HCT116 (cell line): ENCODE measurements at regions not wholly inside any gene's neighbourhood (a gene's known extent, or its start where the extent isn't known, plus 50 kb on each side); places are given as distances from the start of the nearest gene placed in this dataset.

ENCODE experiments used
- ATAC-seq: fragments of 200-7000 bp; cut with Tn5 transposase; 2 replicates; pipeline ENCODE4 v1.9.1; 2020; ENCODE audit warnings: mild to moderate bottlenecking, moderate library complexity
- BruUV-seq: library from RNA; stranded (reverse); fragments of 400-500 nt; replicated peaks from 2 replicates; lab custom pipeline; 2021; lab: Mats Ljungman, UMichigan
- CTCF ChIA-PET: fragments of 300-600 bp; sonication (Branson Sonifier 250); formaldehyde crosslinking; loops from one replicate; lab custom pipeline; 2021; ENCODE audit warnings: antibody characterized with exemption; lab: Charles Lee
- POLR2A ChIA-PET: fragments of 300-600, 350-600 bp; sonication (Branson Sonifier 250); formaldehyde crosslinking; loops from one replicate; lab custom pipeline; 2021; ENCODE audit warnings: antibody characterized with exemption; lab: Charles Lee
- RAD21 ChIA-PET, 2 experiments: fragments of 300-600 bp; sonication (Branson Sonifier 250); formaldehyde crosslinking; loops; one replicate each; lab custom pipeline; 2023; ENCODE audit warnings: low total read pairs in 2 of 2; ENCODE audit not compliant: uncharacterized antibody in 2 of 2, unreplicated experiment in 2 of 2, low non-redundant PET in 1 of 2; lab: Charles Lee
- DNase-seq: peaks from one replicate; pipeline ENCODE4 v3.0.0-alpha.2; 2010; ENCODE audit warnings: low read depth, low spot score
- H2AFZ ChIP-seq: fragments of 200-600 bp; shearing (Covaris generic), sonication (generic); 2 replicates; pipeline ENCODE4 v1.6.1; 2017; ENCODE audit warnings: low read depth, mixed run types, mixed read lengths, antibody characterized with exemption, low read length; ENCODE audit not compliant: poor library complexity, severe bottlenecking
- H3K27ac ChIP-seq: 2 replicates; pipeline ENCODE4 v1.5.1; 2012; ENCODE audit warnings: low read depth, low read length
- H3K27me3 ChIP-seq: fragments of 200-600 bp; sonication (generic); 2 replicates; pipeline ENCODE4 v1.6.1; 2016; ENCODE audit warnings: mixed run types, low read length, mixed read lengths; ENCODE audit not compliant: insufficient read depth
- H3K36me3 ChIP-seq, 2 experiments: fragments of 200-500 bp in 1 of 2; fragments of 200-600 bp in 1 of 2; sonication (Bioruptor generic) in 1 of 2; sonication (generic) in 1 of 2; 2 replicates each; pipeline versions ENCODE4 v1.5.1 to v1.6.1; 2014 to 2016; ENCODE audit warnings: low read length in 2 of 2, inconsistent platforms in 1 of 2, mixed read lengths in 1 of 2, mixed run types in 1 of 2; ENCODE audit not compliant: insufficient read depth in 2 of 2, control insufficient read depth in 1 of 2
- H3K4me1 ChIP-seq, 2 experiments: fragments of 200-600 bp in 1 of 2; sonication (generic) in 1 of 2; 2 replicates each; pipeline versions ENCODE4 v1.5.1 to v1.6.1; 2012 to 2017; ENCODE audit warnings: low read length in 2 of 2, inconsistent platforms in 1 of 2, mild to moderate bottlenecking in 1 of 2, mixed read lengths in 1 of 2, mixed run types in 1 of 2, moderate library complexity in 1 of 2; ENCODE audit not compliant: insufficient read depth in 2 of 2, control insufficient read depth in 1 of 2
- H3K4me2 ChIP-seq: fragments of 200-600 bp; sonication (generic); 2 replicates; pipeline ENCODE4 v1.6.1; 2017; ENCODE audit warnings: mixed run types, low read length, mixed read lengths
- H3K4me3 ChIP-seq, 2 experiments: fragments of 200-600 bp in 1 of 2; sonication (generic) in 1 of 2; replicated peaks in 1 of 2; 2 replicates each; pipeline ENCODE4 v1.5.1; 2011 to 2016; ENCODE audit warnings: low read length in 2 of 2, control low read depth in 1 of 2, low read depth in 1 of 2, mild to moderate bottlenecking in 1 of 2, mixed read lengths in 1 of 2, mixed run types in 1 of 2
- H3K79me2 ChIP-seq: fragments of 200-600 bp; sonication (generic); 2 replicates; pipeline ENCODE4 v1.6.1; 2017; ENCODE audit warnings: mild to moderate bottlenecking, mixed run types, low read length, moderate library complexity, mixed read lengths; ENCODE audit not compliant: insufficient read depth
- H3K9ac ChIP-seq: fragments of 200-600 bp; sonication (generic); 2 replicates; pipeline ENCODE4 v1.6.1; 2016; ENCODE audit warnings: low read length, mixed read lengths
- H3K9me2 ChIP-seq: fragments of 200-600 bp; sonication (generic), shearing (Covaris generic); 2 replicates; pipeline ENCODE4 v1.6.1; 2017; ENCODE audit warnings: mixed run types, mild to moderate bottlenecking, moderate library complexity; ENCODE audit not compliant: insufficient read depth
- H3K9me3 ChIP-seq, 2 experiments: fragments of 200-500 bp in 1 of 2; fragments of 200-600 bp in 1 of 2; sonication (Bioruptor generic) in 1 of 2; sonication (generic) in 1 of 2; 2 replicates each; pipeline ENCODE4 v1.6.1; 2014 to 2017; ENCODE audit warnings: low read length in 2 of 2, mixed read lengths in 2 of 2, inconsistent platforms in 1 of 2, low read depth in 1 of 2, mild to moderate bottlenecking in 1 of 2, mixed run types in 1 of 2, moderate library complexity in 1 of 2; ENCODE audit not compliant: control insufficient read depth in 1 of 2, insufficient read depth in 1 of 2
- H4K20me1 ChIP-seq: fragments of 200-600 bp; sonication (generic), shearing (Covaris generic); 2 replicates; pipeline ENCODE4 v1.6.1; 2017; ENCODE audit warnings: mixed run types, mild to moderate bottlenecking, moderate library complexity; ENCODE audit not compliant: insufficient read depth
- CBX3 ChIP-seq: IDR thresholded peaks from 2 replicates; pipeline ENCODE4 v1.6.1; 2012; ENCODE audit warnings: low read depth
- CEBPB ChIP-seq: IDR thresholded peaks from 2 replicates; pipeline ENCODE4 v1.6.1; 2012; ENCODE audit warnings: low read depth
- EZH2 ChIP-seq: fragments of 200-600 bp; sonication (generic); IDR thresholded peaks from 2 replicates; pipeline ENCODE4 v1.6.1; 2017; ENCODE audit warnings: antibody characterized with exemption, mixed run types
- EZH2phosphoT487 ChIP-seq: fragments of 200-600 bp; IDR thresholded peaks from 2 replicates; pipeline ENCODE4 v1.6.1; 2018; ENCODE audit warnings: antibody characterized with exemption, borderline replicate concordance
- FOSL1 ChIP-seq: IDR thresholded peaks from 2 replicates; pipeline ENCODE4 v1.6.1; 2012; ENCODE audit warnings: low read depth
- JUND ChIP-seq: IDR thresholded peaks from 2 replicates; pipeline ENCODE4 v1.6.1; 2012
- POLR2A ChIP-seq: IDR thresholded peaks from 2 replicates; pipeline ENCODE4 v1.7.0; 2011; ENCODE audit warnings: borderline replicate concordance; ENCODE audit not compliant: insufficient read depth, insufficient read length; ENCODE audit errors: extremely low read depth
- RAD21 ChIP-seq: IDR thresholded peaks from 2 replicates; pipeline ENCODE4 v1.6.1; 2012; ENCODE audit warnings: low read depth, mild to moderate bottlenecking
- SRF ChIP-seq: IDR thresholded peaks from 2 replicates; pipeline ENCODE4 v1.6.1; 2012; ENCODE audit warnings: low read depth
- TCF7L2 ChIP-seq: IDR thresholded peaks from 2 replicates; pipeline ENCODE4 v1.7.0; 2011; ENCODE audit warnings: borderline replicate concordance, inconsistent platforms; ENCODE audit not compliant: insufficient read depth, insufficient read length; ENCODE audit errors: extremely low read depth
- YY1 ChIP-seq: IDR thresholded peaks from 2 replicates; pipeline ENCODE4 v1.6.1; 2011; ENCODE audit warnings: low read length, low read depth, moderate library complexity, mild to moderate bottlenecking; ENCODE audit not compliant: insufficient replicate concordance; ENCODE audit errors: extremely low read depth
- ZFX ChIP-seq: fragments of 450-650 bp; IDR thresholded peaks from 2 replicates; pipeline ENCODE4 v1.6.1; 2017
- intact Hi-C: fragments of 100-400 bp; cut with micrococcal nuclease; formaldehyde crosslinking; loops from 2 replicates; pipeline ENCODE4 v1.10.0; 2022
- TF ChIP-seq, protein P1 (sequence below): IDR thresholded peaks from 2 replicates; pipeline ENCODE4 v1.6.1; 2012; ENCODE audit warnings: low read depth
- TF ChIP-seq, protein P2 (sequence below): IDR thresholded peaks from 2 replicates; pipeline ENCODE4 v1.6.1; 2011; ENCODE audit warnings: mild to moderate bottlenecking, low read length, moderate library complexity; ENCODE audit not compliant: insufficient replicate concordance; ENCODE audit errors: extremely low read depth
- TF ChIP-seq, protein P3 (sequence below): IDR thresholded peaks from 2 replicates; pipeline ENCODE4 v1.6.1; 2012

DNA sequence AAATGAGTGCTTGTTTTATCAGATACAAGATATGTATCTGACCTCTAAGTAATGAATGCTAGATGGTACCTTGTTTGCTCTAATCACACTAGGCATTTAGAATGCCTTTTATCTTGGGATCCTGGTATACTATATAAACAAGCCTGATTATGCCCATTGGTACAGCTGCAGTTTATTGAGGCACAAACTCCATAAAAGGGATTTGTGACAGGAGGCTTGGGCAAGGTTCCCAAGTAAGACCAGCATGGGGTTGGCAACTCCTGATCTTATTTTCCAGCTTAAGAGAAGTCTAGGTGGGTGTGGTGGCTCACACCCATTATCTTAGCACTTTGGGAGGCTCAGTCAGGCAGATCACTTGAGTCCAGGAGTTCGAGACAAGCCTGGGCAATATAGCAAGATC lies 93.9 kb upstream of the DMRT1 start:
- no TSS peak for BruUV-seq
- Histone ChIP-seq H3K4me2 (no peak overlapping the region), H3K9ac (no peak overlapping the region), H3K36me3 (peaks cover 2 to 11% of the 10 kb centered on the region in 2 experiments; a peak in 2 of 4 replicates), H3K27ac (no peak overlapping the region), H2AFZ (no peak overlapping the region), H3K79me2 (no peaks in the 10 kb centered on the region), H3K27me3 (no peaks in the 10 kb centered on the region), H4K20me1 (no peaks in the 10 kb centered on the region), H3K9me2 (no peaks in the 10 kb centered on the region), H3K9me3 (no peaks in the 10 kb centered on the region), H3K4me1 (peaks cover 0 to 6% of the 10 kb centered on the region in 2 experiments; a peak in 1 of 4 replicates), H3K4me3 (no peak overlapping the region)
- intact Hi-C loops: no loop called here
- POLR2A ChIA-PET: no interaction called here
- DNase-seq (no peak), ATAC-seq (no peak)
- TF ChIP-seq EZH2phosphoT487 (no peak), CBX3 (no peak), POLR2A (no peak), SRF (no peak)
- RAD21 ChIA-PET: no interaction called here
- CTCF ChIA-PET: interaction anchor here (0.7 kb wide), 1 partner anchor 26 kb away, joined by 3 read pairs; no protein-coding TSS in a partner anchor

DNA sequence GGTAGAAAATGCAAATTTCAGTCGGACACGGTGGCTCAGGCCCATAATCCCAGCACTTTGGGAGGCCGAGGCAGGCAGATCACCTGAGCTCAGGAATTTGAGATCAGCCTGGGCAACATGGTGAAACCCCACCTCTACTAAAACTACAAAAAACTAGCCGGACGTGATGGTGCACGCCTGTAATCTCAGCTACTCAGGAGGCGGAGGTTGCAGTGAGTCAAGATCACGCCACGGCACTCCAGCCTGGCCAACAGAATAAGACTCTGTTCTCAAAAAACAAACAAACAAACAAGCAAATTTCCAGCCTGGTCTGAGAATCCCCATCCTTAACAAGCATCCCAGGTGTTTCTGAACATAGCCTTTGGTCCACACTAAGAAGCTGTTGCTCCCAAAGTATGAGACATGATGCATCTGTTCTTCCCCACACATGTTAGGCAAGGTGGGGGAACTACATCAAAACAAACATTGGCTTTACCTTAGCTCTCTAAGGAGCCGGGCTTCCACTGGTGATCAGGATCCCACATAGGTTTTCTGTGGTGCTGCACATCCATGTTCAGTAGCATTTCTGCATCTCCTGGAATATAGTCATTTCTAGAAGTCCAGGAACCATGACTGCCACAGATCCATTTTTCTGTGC lies 92.5 kb upstream of the DMRT1 start:
- DNase-seq (no peak), ATAC-seq (no peak)
- CTCF ChIA-PET: no interaction called here
- Histone ChIP-seq H3K27ac (no peak overlapping the region), H3K9ac (no peak overlapping the region), H3K9me2 (no peaks in the 10 kb centered on the region), H4K20me1 (no peaks in the 10 kb centered on the region), H3K4me1 (peaks cover 0 to 14% of the 10 kb centered on the region in 2 experiments; a peak in 2 of 4 replicates), H2AFZ (no peak overlapping the region), H3K4me2 (no peak overlapping the region), H3K4me3 (no peak overlapping the region), H3K27me3 (no peaks in the 10 kb centered on the region), H3K79me2 (no peaks in the 10 kb centered on the region), H3K9me3 (no peaks in the 10 kb centered on the region), H3K36me3 (peaks cover 0 to 6% of the 10 kb centered on the region in 2 experiments; a peak in 2 of 4 replicates)
- POLR2A ChIA-PET: no interaction called here
- no TSS peak for BruUV-seq
- intact Hi-C loops: no loop called here
- RAD21 ChIA-PET: no interaction called here
- TF ChIP-seq EZH2: no peak
- TF ChIP-seq RAD21: no peak
- no peak for TF ChIP-seq TCF7L2
- no peak for TF ChIP-seq CEBPB
- TF ChIP-seq, protein P1, sequence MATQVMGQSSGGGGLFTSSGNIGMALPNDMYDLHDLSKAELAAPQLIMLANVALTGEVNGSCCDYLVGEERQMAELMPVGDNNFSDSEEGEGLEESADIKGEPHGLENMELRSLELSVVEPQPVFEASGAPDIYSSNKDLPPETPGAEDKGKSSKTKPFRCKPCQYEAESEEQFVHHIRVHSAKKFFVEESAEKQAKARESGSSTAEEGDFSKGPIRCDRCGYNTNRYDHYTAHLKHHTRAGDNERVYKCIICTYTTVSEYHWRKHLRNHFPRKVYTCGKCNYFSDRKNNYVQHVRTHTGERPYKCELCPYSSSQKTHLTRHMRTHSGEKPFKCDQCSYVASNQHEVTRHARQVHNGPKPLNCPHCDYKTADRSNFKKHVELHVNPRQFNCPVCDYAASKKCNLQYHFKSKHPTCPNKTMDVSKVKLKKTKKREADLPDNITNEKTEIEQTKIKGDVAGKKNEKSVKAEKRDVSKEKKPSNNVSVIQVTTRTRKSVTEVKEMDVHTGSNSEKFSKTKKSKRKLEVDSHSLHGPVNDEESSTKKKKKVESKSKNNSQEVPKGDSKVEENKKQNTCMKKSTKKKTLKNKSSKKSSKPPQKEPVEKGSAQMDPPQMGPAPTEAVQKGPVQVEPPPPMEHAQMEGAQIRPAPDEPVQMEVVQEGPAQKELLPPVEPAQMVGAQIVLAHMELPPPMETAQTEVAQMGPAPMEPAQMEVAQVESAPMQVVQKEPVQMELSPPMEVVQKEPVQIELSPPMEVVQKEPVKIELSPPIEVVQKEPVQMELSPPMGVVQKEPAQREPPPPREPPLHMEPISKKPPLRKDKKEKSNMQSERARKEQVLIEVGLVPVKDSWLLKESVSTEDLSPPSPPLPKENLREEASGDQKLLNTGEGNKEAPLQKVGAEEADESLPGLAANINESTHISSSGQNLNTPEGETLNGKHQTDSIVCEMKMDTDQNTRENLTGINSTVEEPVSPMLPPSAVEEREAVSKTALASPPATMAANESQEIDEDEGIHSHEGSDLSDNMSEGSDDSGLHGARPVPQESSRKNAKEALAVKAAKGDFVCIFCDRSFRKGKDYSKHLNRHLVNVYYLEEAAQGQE: no peak
- TF ChIP-seq, protein P2, sequence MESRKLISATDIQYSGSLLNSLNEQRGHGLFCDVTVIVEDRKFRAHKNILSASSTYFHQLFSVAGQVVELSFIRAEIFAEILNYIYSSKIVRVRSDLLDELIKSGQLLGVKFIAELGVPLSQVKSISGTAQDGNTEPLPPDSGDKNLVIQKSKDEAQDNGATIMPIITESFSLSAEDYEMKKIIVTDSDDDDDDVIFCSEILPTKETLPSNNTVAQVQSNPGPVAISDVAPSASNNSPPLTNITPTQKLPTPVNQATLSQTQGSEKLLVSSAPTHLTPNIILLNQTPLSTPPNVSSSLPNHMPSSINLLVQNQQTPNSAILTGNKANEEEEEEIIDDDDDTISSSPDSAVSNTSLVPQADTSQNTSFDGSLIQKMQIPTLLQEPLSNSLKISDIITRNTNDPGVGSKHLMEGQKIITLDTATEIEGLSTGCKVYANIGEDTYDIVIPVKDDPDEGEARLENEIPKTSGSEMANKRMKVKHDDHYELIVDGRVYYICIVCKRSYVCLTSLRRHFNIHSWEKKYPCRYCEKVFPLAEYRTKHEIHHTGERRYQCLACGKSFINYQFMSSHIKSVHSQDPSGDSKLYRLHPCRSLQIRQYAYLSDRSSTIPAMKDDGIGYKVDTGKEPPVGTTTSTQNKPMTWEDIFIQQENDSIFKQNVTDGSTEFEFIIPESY: no peak
- no peak for TF ChIP-seq FOSL1
- no peak for TF ChIP-seq CBX3
- TF ChIP-seq JUND: no peak
- TF ChIP-seq, protein P3, sequence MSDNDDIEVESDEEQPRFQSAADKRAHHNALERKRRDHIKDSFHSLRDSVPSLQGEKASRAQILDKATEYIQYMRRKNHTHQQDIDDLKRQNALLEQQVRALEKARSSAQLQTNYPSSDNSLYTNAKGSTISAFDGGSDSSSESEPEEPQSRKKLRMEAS: no peak
- no peak for TF ChIP-seq ZFX
- TF ChIP-seq YY1: no peak
- no peak for TF ChIP-seq EZH2phosphoT487
- no peak for TF ChIP-seq POLR2A
